Left kidney (tissue), 1 donor: ENCODE measurements at regions not wholly inside any gene's neighbourhood (a gene's known extent, or its start where the extent isn't known, plus 50 kb on each side); places are given as distances from the start of the nearest gene placed in this dataset.
"Not testable (repeated sequence)": the region's sequence is repeated elsewhere in the genome, so short reads cannot be mapped to it uniquely, and the experiment has no call there.

Experiments
- DNase-seq: peaks from one replicate; pipeline ENCODE4 v3.0.0-alpha.2; 2013

- no peak for DNase-seq
Measured at GRCh38 chr11:109680127-109680526, 258.1 kb downstream of the C11orf87 start.

DNA sequence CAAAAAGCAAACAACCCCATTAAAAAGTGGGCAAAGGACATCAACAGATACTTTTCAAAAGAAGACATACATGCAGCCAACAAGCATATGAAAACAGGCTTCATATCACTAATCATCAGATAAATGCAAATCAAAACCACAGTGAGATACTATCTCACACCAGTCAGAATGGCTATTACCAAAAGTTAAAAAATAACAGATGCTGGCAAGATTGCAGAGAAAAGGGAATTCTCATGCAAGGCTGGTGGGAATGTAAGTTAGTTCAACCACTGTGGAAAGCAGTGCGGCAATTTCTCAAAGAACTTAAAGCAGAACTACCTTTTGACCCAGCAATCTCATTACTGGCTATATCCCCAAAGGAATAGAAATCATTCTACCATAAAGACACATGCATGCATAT lies 260.8 kb downstream of the C11orf87 start:
- DNase-seq, result not testable (repeated sequence)

DNA sequence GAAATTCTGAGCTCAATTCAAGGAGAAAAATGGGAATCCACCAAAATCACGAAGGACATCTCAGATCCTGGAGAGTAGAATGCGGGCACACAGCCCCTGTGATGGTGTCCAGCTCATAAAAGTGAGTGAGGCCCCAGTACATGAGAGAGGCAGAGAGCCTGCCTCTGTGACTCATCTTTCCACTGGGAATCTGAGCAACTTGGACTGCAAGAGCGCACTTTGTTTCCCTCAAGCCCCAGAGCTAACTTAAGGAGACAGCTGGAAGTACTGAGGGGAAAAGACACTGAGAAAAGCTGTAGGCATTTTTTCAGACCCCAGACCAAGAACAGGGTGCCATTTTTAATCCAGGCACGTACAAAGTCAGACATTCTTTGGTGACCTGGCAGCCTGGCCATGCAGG lies 273.7 kb downstream of the C11orf87 start:
- DNase-seq, result no peak

DNA sequence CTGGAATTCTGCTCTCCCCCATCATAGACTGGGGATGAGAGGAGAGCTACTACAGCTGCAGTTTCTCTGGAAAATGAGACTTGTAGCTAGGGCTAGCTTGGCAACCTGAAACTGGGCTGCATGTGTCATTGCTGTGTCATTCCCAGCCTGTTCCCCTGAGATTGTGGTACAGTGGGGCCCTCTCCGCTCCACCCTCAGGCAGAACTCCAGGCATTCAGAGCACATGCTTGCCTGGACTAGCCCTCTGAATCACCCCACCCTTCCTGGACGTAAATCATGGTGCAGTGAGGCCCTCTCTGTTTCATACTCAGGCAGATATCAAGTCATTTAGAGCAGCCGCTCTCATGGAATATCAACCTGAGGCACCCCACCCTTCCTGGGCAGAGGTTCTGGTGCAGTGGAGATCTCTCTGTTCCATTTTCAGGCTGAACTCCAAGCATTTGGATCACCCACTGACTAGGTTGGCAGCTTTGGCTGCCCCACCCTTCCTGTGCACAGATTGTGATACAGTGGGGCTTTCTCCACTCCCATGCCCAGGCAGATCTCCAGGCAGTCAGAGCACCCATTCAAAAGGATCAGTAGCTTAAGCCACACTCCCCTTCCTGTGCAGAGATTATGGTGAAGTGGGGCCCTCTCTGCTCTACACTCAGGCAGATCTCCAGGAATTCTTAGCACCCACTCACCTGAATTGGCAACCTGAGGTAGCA lies 274.4 kb downstream of the C11orf87 start:
- DNase-seq, result no peak

- peak; percentile 10 for DNase-seq
Measured at GRCh38 chr11:109697140-109697843, 275.3 kb downstream of the C11orf87 start.

DNA sequence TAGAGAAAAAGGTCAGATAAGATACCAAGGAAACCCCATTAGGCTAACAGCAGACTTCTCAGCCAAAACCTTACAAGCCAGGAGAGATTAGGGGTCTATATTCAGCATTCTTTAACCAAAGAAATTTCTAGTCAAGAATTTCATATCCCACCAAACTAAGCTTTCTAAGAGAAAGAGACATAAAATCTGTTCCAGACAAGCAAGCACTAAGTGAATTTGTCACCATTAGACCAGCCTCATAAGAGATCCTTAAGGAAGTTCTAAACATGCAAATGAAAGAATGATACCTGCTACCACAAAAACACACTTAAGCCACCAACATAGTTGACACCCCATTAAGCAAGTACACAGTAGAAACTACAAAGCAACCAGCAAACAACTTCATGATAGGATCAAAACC lies 276.2 kb downstream of the C11orf87 start:
- DNase-seq, result no peak

- no peak for DNase-seq
Measured at GRCh38 chr11:109704432-109704831, 282.4 kb downstream of the C11orf87 start.

DNA sequence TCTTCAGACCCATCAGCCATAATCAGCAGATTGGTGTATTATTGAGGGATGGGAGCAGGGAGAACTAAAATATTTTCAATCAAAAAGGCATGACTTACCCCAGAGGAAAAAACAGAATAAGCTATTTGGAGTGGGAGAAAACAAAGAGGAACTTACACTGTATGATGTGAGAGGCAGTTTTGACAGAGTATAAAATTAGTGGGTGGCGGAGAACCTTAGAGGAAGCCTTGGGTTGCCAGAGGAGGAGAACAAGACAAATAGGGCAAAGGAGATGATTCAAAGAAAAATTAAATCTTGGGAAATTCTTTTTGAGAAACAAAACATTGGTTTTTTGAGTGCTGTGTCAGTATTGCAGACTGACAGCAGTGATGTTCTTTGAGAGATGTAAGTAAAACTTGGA lies 285.0 kb downstream of the C11orf87 start:
- no peak for DNase-seq

- no peak for DNase-seq
Measured at GRCh38 chr11:109707411-109707810, 285.4 kb downstream of the C11orf87 start.

GRCh38 chr11:109708184-109708583 lies 286.2 kb downstream of the C11orf87 start:
- no peak for DNase-seq

- DNase-seq, result not testable (repeated sequence)
Measured at GRCh38 chr11:109714444-109714843, 292.5 kb downstream of the C11orf87 start.

DNA sequence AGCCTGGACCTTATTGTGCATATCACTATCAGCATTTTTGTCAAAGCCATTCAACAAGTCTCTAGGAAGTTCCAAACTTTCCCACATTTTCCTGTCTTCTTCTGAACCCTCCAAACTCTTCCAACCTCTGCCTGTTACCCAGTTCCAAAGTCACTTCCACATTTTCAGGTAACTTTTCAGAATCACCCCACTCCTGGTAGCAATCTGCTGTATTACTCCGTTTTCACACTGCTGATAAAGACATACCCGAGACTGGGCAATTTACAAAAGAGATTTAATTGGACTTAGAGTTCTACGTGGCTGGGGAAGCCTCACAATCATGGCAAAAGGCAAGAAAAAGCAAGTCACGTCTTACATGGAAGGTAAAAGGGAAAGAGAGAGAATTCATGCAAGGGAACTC lies 293.4 kb downstream of the C11orf87 start:
- not testable (repeated sequence) for DNase-seq

GRCh38 chr11:109726061-109726460 lies 304.1 kb downstream of the C11orf87 start:
- no peak for DNase-seq

- DNase-seq, result no peak
Measured at GRCh38 chr11:109728056-109728455, 306.1 kb downstream of the C11orf87 start.

GRCh38 chr11:109729761-109730160 lies 307.8 kb downstream of the C11orf87 start:
- no peak for DNase-seq

- DNase-seq, result no peak
Measured at GRCh38 chr11:109730669-109731068, 308.7 kb downstream of the C11orf87 start.

DNA sequence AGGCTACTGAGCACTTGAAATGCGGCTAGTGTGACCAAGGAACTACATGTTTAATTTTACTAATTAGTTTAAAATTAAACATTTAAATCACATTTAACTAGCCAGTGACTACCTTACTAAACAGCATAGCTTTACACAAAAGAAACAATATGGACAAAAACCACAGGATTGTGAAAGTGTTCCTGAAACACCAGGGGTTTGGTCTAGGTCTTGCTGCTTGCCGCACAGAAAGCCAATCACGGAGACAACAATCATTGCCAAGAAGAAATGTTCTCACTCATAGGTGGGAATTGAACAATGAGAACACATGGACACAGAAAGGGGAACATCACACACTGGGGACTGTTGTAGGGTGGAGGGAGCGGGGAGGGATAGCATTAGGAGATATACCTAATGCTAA lies 309.5 kb downstream of the C11orf87 start:
- no peak for DNase-seq

- no peak for DNase-seq
Measured at GRCh38 chr11:109733245-109733644, 311.3 kb downstream of the C11orf87 start.

DNA sequence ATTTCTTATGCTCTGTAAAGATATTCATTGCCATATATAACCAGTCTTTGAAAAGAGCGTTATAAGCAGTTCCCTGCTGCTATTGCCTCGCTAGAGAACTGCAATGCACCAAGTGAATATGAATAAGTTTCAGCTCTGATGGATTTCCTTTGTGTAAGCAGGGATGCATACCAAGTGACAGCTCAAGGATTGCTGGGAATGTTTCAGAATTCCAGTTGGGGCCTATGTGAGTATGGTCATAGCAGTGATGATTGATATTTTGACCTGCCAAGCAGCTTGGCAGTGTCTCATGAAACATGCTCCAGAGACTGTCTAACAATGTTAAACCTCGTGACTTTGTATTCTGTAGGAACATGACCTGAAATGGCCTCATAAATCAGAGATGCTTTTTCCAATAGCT lies 312.6 kb downstream of the C11orf87 start:
- DNase-seq, result no peak

- DNase-seq, result no peak
Measured at GRCh38 chr11:109735128-109735527, 313.1 kb downstream of the C11orf87 start.

GRCh38 chr11:109739379-109739778 lies 317.4 kb downstream of the C11orf87 start:
- DNase-seq, result no peak

GRCh38 chr11:109745996-109746625 lies 324.1 kb downstream of the C11orf87 start:
- no peak for DNase-seq

DNA sequence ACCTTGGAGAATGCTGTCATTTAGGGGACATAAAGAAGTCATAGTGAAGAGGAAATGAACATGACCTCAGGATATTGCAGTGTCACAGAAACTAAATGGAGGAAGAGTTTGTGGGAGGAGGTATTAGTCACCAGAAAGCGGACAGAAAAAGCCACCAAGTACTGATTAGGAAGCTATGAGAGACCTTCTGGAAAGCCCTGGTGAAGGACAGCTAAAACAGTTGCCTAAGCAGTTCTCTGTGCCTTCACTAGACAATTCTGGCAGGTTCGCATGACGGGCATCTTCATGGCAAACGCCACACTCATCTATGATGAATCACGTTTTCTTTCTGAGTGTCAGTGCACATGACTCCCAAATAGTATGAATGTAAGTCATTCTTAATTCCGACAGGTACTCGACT lies 325.8 kb downstream of the C11orf87 start:
- no peak for DNase-seq
